ENCODE measurements at regions not wholly inside any gene's neighbourhood (a gene's known extent, or its start where the extent isn't known, plus 50 kb on each side); places are given as distances from the start of the nearest gene placed in this dataset.

- TF ChIP-seq CTCF (IDR thresholded peaks at IDR 0.05 in 8 of 11, conservative IDR thresholded peaks at IDR 0.05 in 3 of 11) = no peak
- no peak for TF ChIP-seq POLR2A (IDR thresholded peaks at IDR 0.05)
- no peak for TF ChIP-seq POLR2AphosphoS5 (IDR thresholded peaks at IDR 0.05)
Observed at GRCh38 chr22:47854680-47855079, 1092.2 kb downstream of the TBC1D22A start.

Measured in spleen (tissue), 7 donors.